Thyroid gland (tissue), 4 donors: ENCODE measurements at regions not wholly inside any gene's neighbourhood (a gene's known extent, or its start where the extent isn't known, plus 50 kb on each side); places are given as distances from the start of the nearest gene placed in this dataset.

Source experiments
- POLR2A ChIP-seq, 2 donors: fragments of 450-650 bp; IDR thresholded peaks; one replicate each; pipeline ENCODE4 v1.6.1; 2017; ENCODE audit warnings: antibody characterized with exemption in 2 of 2, mild to moderate bottlenecking in 2 of 2, moderate library complexity in 1 of 2
- TF ChIP-seq, protein P1 (sequence below), 6 experiments: fragments of 200-600 bp in 3 of 6; fragments of 450-650 bp in 3 of 6; sonication (generic) in 3 of 6; IDR thresholded peaks; one replicate each; pipeline ENCODE4 v1.5.1; 2016 to 2019; ENCODE audit warnings: antibody characterized with exemption in 6 of 6, mild to moderate bottlenecking in 2 of 6, inconsistent platforms in 1 of 6, moderate library complexity in 1 of 6

DNA sequence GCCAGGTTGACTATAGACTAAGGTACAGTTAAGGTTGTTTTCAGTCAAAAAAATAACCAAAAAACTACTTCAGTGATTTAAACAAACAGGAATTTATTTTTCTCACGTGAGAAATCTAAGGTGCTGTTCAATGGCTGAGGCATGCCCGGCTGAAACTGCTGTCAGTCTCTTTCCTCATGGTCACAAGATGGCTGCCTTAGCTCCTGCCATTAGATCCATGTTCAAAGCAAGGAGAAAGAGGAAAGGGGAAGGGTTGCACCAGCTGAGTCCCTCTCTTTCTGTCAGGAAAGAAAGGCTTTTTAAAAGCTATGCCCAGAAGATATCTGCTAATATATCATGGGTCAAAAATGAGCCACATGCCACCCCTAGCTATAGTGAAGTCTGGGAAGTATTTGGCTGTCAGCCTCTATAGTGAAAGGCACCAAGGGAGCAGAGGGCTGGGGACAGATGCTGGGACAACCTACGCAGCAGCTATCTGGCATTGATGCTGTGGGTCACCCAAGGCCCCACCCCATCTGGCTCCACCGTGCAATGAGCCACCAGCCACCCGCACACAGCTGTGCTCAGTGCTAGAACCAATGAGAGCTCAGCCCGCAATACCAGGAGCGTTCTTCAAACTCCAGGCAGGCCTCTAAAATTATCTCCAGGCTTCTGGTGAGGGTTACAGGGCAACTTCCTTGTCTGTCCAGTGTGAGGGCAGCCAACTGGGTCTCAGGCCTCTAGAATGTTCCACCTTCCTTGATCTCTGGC, 64.7 kb upstream of the GATA2 start:
- TF ChIP-seq, protein P1, sequence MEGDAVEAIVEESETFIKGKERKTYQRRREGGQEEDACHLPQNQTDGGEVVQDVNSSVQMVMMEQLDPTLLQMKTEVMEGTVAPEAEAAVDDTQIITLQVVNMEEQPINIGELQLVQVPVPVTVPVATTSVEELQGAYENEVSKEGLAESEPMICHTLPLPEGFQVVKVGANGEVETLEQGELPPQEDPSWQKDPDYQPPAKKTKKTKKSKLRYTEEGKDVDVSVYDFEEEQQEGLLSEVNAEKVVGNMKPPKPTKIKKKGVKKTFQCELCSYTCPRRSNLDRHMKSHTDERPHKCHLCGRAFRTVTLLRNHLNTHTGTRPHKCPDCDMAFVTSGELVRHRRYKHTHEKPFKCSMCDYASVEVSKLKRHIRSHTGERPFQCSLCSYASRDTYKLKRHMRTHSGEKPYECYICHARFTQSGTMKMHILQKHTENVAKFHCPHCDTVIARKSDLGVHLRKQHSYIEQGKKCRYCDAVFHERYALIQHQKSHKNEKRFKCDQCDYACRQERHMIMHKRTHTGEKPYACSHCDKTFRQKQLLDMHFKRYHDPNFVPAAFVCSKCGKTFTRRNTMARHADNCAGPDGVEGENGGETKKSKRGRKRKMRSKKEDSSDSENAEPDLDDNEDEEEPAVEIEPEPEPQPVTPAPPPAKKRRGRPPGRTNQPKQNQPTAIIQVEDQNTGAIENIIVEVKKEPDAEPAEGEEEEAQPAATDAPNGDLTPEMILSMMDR (IDR thresholded peaks at IDR 0.05), result no peak
- TF ChIP-seq POLR2A (IDR thresholded peaks at IDR 0.05), result no peak
